ENCODE measurements at regions not wholly inside any gene's neighbourhood (a gene's known extent, or its start where the extent isn't known, plus 50 kb on each side); places are given as distances from the start of the nearest gene placed in this dataset.

GRCh38 chr2:76461431-76461830 is 750.7 kb upstream of the GCFC2 start:
- Histone ChIP-seq H3K4me3 (ENCODE audit: low read length) (no peak overlapping the region), H2AFZ (ENCODE audit: low read length) (no peak overlapping the region), H3F3A (ENCODE audit: low read length, unreplicated experiment) (no peaks in the 10 kb centered on the region), H3K79me2 (ENCODE audit: low read length) (no peaks in the 10 kb centered on the region), H3K9me3 (ENCODE audit: low read length) (no peaks in the 10 kb centered on the region), H4K20me1 (ENCODE audit: low read length) (0 out of 2 replicates have a peak, but pooled peaks cover 3% of the 10 kb centered on the region), H3K4me2 (ENCODE audit: low read length) (no peak overlapping the region), H3K9ac (ENCODE audit: low read length) (no peak overlapping the region), H3K27me3 (ENCODE audit: low read length) (no peaks in the 10 kb centered on the region), H3K27ac (ENCODE audit: low read length) (no peak overlapping the region), H3K9me2 (replicated peaks; ENCODE audit: low read length) (no peaks in the 10 kb centered on the region), H3K36me3 (ENCODE audit: low read depth, low read length) (no peaks in the 10 kb centered on the region), H3K4me1 (ENCODE audit: insufficient read depth, low read length) (no peaks in the 10 kb centered on the region)
- DNase-seq (no peak), ATAC-seq (no peak)
- ChIA-PET POLR2A (ENCODE audit: unreplicated experiment) (no interaction called here), CTCF (no interaction called here)
- intact Hi-C loops (cut with micrococcal nuclease), result no loop called here
- no TSS peak for BruUV-seq (replicated peaks)
- TF ChIP-seq CTCF (conservative IDR thresholded peaks at IDR 0.05; ENCODE audit: low read depth, low read length), result no peak
- TF ChIP-seq EZH2phosphoT487 (IDR thresholded peaks at IDR 0.05; ENCODE audit: borderline replicate concordance, low read length), result no peak
- no peak for TF ChIP-seq EZH2 (IDR thresholded peaks at IDR 0.05; ENCODE audit: low read length, unreplicated experiment)

GRCh38 chr2:76455910-76456309 is 745.2 kb upstream of the GCFC2 start:
- Histone ChIP-seq H3K27me3 (ENCODE audit: low read length) (no peaks in the 10 kb centered on the region), H2AFZ (ENCODE audit: low read length) (no peak overlapping the region), H3K36me3 (ENCODE audit: low read depth, low read length) (no peaks in the 10 kb centered on the region), H3F3A (ENCODE audit: low read length, unreplicated experiment) (no peaks in the 10 kb centered on the region), H4K20me1 (ENCODE audit: low read length) (0 out of 2 replicates have a peak, but pooled peaks cover 3% of the 10 kb centered on the region), H3K4me2 (ENCODE audit: low read length) (no peak overlapping the region), H3K9ac (ENCODE audit: low read length) (no peak overlapping the region), H3K27ac (ENCODE audit: low read length) (no peak overlapping the region), H3K4me1 (ENCODE audit: insufficient read depth, low read length) (no peaks in the 10 kb centered on the region), H3K4me3 (ENCODE audit: low read length) (no peak overlapping the region), H3K9me2 (replicated peaks; ENCODE audit: low read length) (no peaks in the 10 kb centered on the region), H3K9me3 (ENCODE audit: low read length) (no peaks in the 10 kb centered on the region), H3K79me2 (ENCODE audit: low read length) (no peaks in the 10 kb centered on the region)
- no peak for TF ChIP-seq EZH2phosphoT487 (IDR thresholded peaks at IDR 0.05; ENCODE audit: borderline replicate concordance, low read length)
- BruUV-seq (replicated peaks), result no TSS peak
- DNase-seq, result no peak
- CTCF ChIA-PET, result no interaction called here
- no peak for ATAC-seq
- intact Hi-C loops (cut with micrococcal nuclease), result no loop called here
- POLR2A ChIA-PET (ENCODE audit: unreplicated experiment), result no interaction called here

- CTCF ChIA-PET, result no interaction called here
- intact Hi-C loops (cut with micrococcal nuclease), result no loop called here
- H3K9me2 ChIP-seq (replicated peaks; ENCODE audit: low read length), result no peaks in the 10 kb centered on the region
- no peak overlapping the region for H3K4me3 ChIP-seq (ENCODE audit: low read length)
- no peaks in the 10 kb centered on the region for H3F3A ChIP-seq (ENCODE audit: low read length, unreplicated experiment)
- no peak overlapping the region for H3K4me2 ChIP-seq (ENCODE audit: low read length)
- BruUV-seq (replicated peaks), result no TSS peak
- no peaks in the 10 kb centered on the region for H3K79me2 ChIP-seq (ENCODE audit: low read length)
- ATAC-seq (no peak), DNase-seq (no peak)
- no peaks in the 10 kb centered on the region for H3K27me3 ChIP-seq (ENCODE audit: low read length)
- H3K9ac ChIP-seq (ENCODE audit: low read length), result no peak overlapping the region
- no peaks in the 10 kb centered on the region for H3K9me3 ChIP-seq (ENCODE audit: low read length)
- no peaks in the 10 kb centered on the region for H3K36me3 ChIP-seq (ENCODE audit: low read depth, low read length)
- H3K27ac ChIP-seq (ENCODE audit: low read length), result no peak overlapping the region
- H4K20me1 ChIP-seq (ENCODE audit: low read length), result no peaks in the 10 kb centered on the region
- H2AFZ ChIP-seq (ENCODE audit: low read length), result no peak overlapping the region
- TF ChIP-seq CTCF (conservative IDR thresholded peaks at IDR 0.05; ENCODE audit: low read depth, low read length) (no peak), EZH2 (IDR thresholded peaks at IDR 0.05; ENCODE audit: low read length, unreplicated experiment) (no peak), EZH2phosphoT487 (IDR thresholded peaks at IDR 0.05; ENCODE audit: borderline replicate concordance, low read length) (no peak)
- POLR2A ChIA-PET (ENCODE audit: unreplicated experiment), result no interaction called here
- no peaks in the 10 kb centered on the region for H3K4me1 ChIP-seq (ENCODE audit: insufficient read depth, low read length)
These were observed 739.3 kb upstream of the GCFC2 start for GRCh38 chr2:76450024-76450475.
